ENCODE measurements at regions not wholly inside any gene's neighbourhood (a gene's known extent, or its start where the extent isn't known, plus 50 kb on each side); places are given as distances from the start of the nearest gene placed in this dataset.
"Not testable (repeated sequence)": the region's sequence is repeated elsewhere in the genome, so short reads cannot be mapped to it uniquely, and the experiment has no call there.

DNA sequence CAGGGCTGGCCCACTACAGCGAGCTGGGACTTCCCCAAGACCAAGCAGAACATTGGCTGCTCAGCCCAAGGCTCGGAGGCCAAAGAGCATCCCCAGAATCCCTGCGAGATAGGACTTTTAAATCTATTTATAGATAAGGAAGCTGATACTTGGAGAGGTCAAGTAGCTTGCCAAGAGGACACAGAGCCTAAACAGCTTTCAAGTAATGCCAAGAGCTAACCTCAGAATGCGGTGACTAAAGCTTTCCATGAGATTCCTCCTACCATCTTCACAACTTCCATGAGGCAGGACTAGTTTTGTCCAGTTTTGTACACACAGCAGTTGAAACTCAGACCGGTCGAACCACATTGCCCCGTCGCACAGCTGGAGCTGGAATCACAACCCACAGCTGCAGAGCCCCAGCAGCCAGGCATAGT, 168.1 kb upstream of the TOP1 start:
- DNase-seq, result no peak

DNA sequence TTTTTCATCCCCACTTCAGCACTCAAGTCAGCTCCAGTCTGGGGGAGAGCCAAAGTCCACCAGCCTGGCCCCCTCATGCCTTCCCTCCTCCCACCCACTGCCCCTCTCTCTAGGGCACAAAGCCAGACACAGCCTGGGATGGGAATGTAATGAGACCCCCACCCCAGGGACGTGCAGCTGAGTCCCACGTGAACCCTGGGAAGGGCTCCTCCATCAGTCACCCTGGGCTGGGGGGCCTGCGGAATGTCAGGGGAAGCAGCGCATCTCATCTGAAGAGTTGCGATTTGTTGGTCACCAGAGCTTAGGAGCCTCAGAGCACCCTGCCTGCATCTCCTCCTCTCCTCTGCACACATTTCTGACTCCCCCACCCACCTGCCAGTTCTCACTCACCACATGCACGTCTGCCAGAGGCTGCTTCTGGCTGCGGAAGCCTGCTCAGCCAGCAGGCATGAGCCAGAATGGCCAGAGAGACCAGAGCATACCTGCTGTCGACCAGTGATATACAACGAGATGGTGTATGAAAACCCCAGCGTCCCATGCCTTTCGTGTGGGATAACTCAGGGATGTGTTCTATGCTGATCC, 167.1 kb upstream of the TOP1 start:
- no peak for DNase-seq

- no peak for DNase-seq
These were observed 165.2 kb upstream of the TOP1 start for GRCh38 chr20:40863355-40863919.

- no peak for DNase-seq
These were observed 164.2 kb upstream of the TOP1 start for GRCh38 chr20:40864470-40864869.

GRCh38 chr20:40865095-40865494, 163.5 kb upstream of the TOP1 start:
- no peak for DNase-seq

DNA sequence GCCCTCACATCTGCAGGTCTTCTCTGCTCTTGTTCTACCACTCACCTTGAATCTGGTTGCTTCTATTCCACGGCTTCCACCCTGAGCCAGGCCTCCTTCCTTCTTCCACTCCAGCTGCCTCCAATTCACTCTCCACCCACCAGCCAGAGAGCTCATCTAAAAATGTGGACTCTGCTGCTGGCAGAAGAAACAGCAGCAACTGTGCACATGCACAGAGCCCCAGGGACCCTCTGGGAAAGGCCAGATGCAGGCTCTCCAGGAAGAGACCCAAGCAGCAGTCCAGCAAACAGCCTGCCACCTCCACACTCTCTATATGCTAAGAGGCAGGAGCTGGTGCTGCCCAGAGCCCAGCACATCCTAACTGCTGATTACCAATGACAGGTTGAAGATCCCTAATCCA, 162.6 kb upstream of the TOP1 start:
- DNase-seq, result no peak

- no peak for DNase-seq
These were observed 159.9 kb upstream of the TOP1 start for GRCh38 chr20:40868551-40869217.

DNA sequence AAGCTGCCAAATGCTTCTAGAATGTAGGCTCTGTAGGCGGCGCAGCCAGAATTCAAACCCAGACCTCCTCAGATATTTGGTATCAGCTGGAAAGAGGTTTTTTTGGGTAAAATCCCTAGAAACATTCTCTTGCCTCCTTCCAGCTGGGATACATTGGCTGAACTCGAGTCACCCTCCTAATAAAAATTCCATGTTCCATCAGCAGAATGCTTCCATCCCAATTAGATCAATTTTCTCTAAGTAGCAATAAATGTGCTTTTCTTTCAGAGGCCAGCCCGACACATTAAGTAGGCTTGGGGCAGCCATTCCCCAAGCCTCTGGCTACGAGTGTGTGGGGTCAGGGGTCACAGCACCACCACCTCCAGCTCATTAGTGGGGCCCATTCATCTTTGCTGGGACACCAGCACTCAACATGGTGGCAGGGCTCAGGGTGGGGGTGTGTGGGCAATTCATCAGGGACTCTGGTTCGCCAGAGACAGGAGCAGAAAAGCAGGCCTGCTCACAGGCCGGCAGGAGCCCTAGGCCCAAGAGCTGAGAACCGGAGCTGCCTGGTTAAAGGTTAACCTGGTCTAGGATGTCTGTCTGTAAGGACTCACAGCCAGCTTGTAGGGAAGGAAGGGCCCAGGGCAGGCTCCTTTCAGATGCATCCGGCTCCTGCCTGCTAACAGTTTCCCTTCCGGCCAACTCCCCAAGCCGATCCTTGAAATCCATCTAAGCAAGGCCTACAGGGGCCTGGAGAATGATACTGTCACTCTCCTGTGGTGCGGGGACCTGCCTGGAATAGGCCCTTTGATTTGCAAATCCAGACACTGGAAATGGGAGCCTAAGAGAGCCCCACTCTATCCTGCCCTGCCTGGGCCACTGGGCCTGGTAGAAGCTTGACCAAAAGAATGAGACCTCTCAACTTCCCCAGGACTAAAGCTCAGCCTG, 159.1 kb upstream of the TOP1 start:
- DNase-seq, result no peak

GRCh38 chr20:40875116-40876085, 153.2 kb upstream of the TOP1 start:
- no peak for DNase-seq

GRCh38 chr20:40878099-40878498, 150.5 kb upstream of the TOP1 start:
- DNase-seq, result not testable (repeated sequence)

DNA sequence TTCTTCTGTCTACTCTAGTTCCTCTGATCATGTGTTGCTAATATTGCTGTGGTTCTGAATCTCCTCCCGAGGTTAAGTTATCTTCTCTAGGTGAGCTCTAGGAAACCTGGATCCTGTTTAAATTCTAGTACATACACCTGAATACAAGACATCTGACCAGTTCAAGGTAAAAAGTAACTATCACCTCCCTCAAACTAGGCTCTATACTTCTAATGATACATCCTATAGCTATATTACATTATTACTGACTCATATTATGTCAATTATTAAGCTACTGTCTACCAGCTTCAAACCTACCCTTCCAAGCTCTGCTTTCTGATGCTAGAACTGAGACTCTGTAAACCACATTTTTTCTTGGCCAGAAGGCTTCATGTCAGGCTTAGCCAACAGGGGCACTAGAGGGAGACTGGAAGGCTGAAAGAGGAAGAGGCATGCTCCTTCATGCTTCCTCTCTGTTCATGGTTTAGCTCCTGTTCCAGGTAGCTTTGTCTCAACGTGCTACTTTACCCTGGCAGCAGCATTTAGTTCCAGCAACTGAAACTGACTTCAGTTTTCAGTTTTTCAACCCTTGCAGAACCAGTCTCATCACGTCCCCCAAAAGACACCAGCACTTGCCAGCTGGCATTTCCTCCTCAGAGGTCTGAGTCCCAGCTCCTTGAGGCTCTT, 148.4 kb upstream of the TOP1 start:
- no peak for DNase-seq

- DNase-seq, result no peak
These were observed 147.9 kb upstream of the TOP1 start for GRCh38 chr20:40880729-40881109.

GRCh38 chr20:40882152-40882551, 146.5 kb upstream of the TOP1 start:
- no peak for DNase-seq

DNA sequence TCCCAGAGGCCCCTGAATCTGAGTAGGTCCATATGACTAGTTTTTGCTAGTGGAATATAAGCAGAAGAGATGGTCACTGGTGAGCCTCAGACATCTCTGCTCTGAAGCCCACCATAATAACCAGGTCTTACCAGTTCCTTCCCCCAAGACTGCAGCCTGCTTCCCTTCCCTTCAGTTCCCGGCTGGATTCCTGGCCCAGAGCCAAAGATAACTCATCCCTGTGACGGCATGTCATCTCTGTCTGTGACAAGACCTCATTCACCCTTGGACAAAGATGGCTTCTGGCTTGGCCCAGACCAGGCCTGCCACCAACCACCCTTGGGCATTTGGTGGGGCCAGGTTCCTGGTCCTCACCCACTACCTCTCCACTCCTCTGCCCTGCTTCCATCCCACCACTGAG, 145.5 kb upstream of the TOP1 start:
- no peak for DNase-seq

DNA sequence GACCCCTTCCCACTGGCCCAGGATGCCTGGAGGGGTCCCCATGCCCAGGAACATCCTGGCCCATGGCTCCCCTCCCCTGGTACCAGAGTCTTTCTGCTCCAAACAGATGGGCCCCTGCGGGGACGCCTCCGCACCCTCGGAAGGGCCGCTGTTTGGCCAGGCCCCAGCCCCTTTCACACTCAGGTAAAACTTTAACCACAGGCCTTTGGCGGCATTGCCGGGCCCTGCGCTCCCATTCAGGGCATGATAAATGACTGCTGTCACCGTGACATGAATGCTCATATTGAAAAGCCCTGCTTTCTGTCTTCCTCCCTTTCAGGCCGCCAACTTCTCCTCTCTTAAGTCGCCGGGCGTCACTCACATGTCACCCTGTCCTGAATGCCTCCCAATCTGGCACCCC, 141.5 kb upstream of the TOP1 start:
- DNase-seq, result no peak

- not testable (repeated sequence) for DNase-seq
These were observed 139.4 kb upstream of the TOP1 start for GRCh38 chr20:40889266-40889665.

GRCh38 chr20:40890181-40890580, 138.4 kb upstream of the TOP1 start:
- no peak for DNase-seq

- no peak for DNase-seq
These were observed 138.0 kb upstream of the TOP1 start for GRCh38 chr20:40890635-40891034.

- no peak for DNase-seq
These were observed 137.3 kb upstream of the TOP1 start for GRCh38 chr20:40891351-40891750.

DNA sequence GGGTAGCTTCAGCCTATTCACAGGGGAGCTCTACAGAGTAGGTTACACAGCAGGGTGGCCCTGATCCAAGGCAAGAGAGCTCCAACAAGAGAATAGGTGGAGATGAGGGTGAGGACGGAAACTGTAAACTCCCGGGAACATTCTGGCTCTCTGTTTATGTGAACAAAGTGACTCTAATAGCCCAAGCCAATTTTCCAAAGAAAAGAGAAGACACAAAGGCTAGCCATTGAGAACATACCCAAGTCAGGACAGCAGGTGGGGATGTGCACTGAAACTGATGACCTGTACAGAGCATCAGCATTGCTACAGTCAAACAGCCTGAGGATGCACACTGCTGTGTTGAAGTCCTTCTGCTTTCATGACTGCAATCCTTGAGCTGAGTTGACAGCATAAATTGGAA, 136.0 kb upstream of the TOP1 start:
- no peak for DNase-seq

DNA sequence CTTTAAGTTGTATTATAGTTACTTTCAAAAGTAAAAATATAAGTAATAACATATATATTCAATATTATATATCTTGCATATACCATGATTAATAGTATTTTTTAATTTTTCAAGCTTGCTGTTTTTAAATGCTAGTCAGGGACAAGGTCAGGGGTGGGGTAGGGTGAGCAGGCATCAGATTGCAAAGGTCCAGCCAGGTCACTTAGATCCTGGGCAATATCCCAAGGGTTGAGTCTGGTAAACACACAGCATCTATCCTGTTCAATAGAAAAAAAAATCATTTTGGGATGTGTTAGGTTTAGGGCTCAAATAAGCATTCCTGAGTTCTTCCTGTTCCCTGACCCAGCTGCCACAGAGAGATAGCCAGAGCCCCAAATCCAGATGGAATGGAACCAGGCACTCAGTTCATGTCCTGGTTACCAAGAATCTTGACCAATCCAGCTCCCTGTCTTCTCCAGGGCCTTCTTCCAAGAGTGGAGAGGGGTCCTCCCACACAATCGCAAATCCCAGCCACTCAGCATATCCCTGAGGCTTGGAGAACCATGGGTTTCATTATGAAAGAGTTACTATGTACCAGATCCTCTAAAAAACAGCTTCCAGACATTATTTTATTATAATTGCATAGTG, 134.9 kb upstream of the TOP1 start:
- no peak for DNase-seq

Data from DMS79 treated with DMSO at 0.1 percent for 48 hours (cell line).